ENCODE measurements at regions not wholly inside any gene's neighbourhood (a gene's known extent, or its start where the extent isn't known, plus 50 kb on each side); places are given as distances from the start of the nearest gene placed in this dataset.

GRCh38 chr2:144256996-144257707 lies 262.8 kb downstream of the ZEB2 start:
- Mint-ChIP-seq H3K9me3 (peaks cover 59% of the 10 kb centered on the region), H3K27ac (no peak overlapping the region), H3K4me3 (no peak overlapping the region), H3K4me1 (no peaks in the 10 kb centered on the region), H3K27me3 (ENCODE audit: low read depth) (no peaks in the 10 kb centered on the region), H3K36me3 (ENCODE audit: low read depth) (peaks cover 58% of the 10 kb centered on the region)
- TF ChIP-seq CTCF (IDR thresholded peaks at IDR 0.05; ENCODE audit: unreplicated experiment in 3 of 3), result no peak

- no peak overlapping the region for H3K27ac Mint-ChIP-seq
- no peaks in the 10 kb centered on the region for H3K4me1 Mint-ChIP-seq
- H3K9me3 Mint-ChIP-seq, result peaks cover 64% of the 10 kb centered on the region
- no peaks in the 10 kb centered on the region for H3K27me3 Mint-ChIP-seq (ENCODE audit: low read depth)
- H3K36me3 Mint-ChIP-seq (ENCODE audit: low read depth), result peaks cover 67% of the 10 kb centered on the region
- H3K4me3 Mint-ChIP-seq, result no peak overlapping the region
- TF ChIP-seq CTCF (IDR thresholded peaks at IDR 0.05; ENCODE audit: unreplicated experiment in 3 of 3), result no peak
Measured at GRCh38 chr2:144254342-144255235, 265.3 kb downstream of the ZEB2 start.

GRCh38 chr2:144253743-144254142 lies 266.2 kb downstream of the ZEB2 start:
- Mint-ChIP-seq H3K9me3 (peaks cover 59% of the 10 kb centered on the region), H3K4me1 (no peaks in the 10 kb centered on the region), H3K27me3 (ENCODE audit: low read depth) (no peaks in the 10 kb centered on the region), H3K27ac (no peak overlapping the region), H3K36me3 (ENCODE audit: low read depth) (peaks cover 63% of the 10 kb centered on the region), H3K4me3 (no peak overlapping the region)
- TF ChIP-seq CTCF (IDR thresholded peaks at IDR 0.05; ENCODE audit: unreplicated experiment in 3 of 3), result no peak

GRCh38 chr2:144252694-144253093 lies 267.2 kb downstream of the ZEB2 start:
- peaks cover 49% of the 10 kb centered on the region for H3K9me3 Mint-ChIP-seq
- no peak overlapping the region for H3K27ac Mint-ChIP-seq
- H3K4me1 Mint-ChIP-seq, result no peaks in the 10 kb centered on the region
- H3K27me3 Mint-ChIP-seq (ENCODE audit: low read depth), result no peaks in the 10 kb centered on the region
- H3K36me3 Mint-ChIP-seq (ENCODE audit: low read depth), result peaks cover 55% of the 10 kb centered on the region
- no peak for TF ChIP-seq CTCF (IDR thresholded peaks at IDR 0.05; ENCODE audit: unreplicated experiment in 3 of 3)
- H3K4me3 Mint-ChIP-seq, result no peak overlapping the region

GRCh38 chr2:144249035-144249637 lies 270.8 kb downstream of the ZEB2 start:
- Mint-ChIP-seq H3K4me1 (peaks cover 2% of the 10 kb centered on the region), H3K4me3 (no peak overlapping the region), H3K36me3 (ENCODE audit: low read depth) (peaks cover 27% of the 10 kb centered on the region), H3K27ac (no peak overlapping the region), H3K27me3 (ENCODE audit: low read depth) (no peaks in the 10 kb centered on the region), H3K9me3 (peaks cover 18% of the 10 kb centered on the region)
- TF ChIP-seq CTCF (IDR thresholded peaks at IDR 0.05; ENCODE audit: unreplicated experiment in 3 of 3), result no peak
